IPS DF 6.9 (cell line): ENCODE measurements at regions not wholly inside any gene's neighbourhood (a gene's known extent, or its start where the extent isn't known, plus 50 kb on each side); places are given as distances from the start of the nearest gene placed in this dataset.

ENCODE experiments used
- DNase-seq: peaks from one replicate; pipeline ENCODE4 v3.0.0-alpha.2; 2013; ENCODE audit warnings: low read depth, low spot score
- H3K27ac ChIP-seq: one replicate; pipeline ENCODE4 v1.5.1; 2013; ENCODE audit warnings: low read length, control low read depth
- H3K27me3 ChIP-seq: 2 replicates; pipeline ENCODE4 v1.6.1; 2013; ENCODE audit warnings: mild to moderate bottlenecking, low read length; ENCODE audit not compliant: control insufficient read depth, insufficient read depth
- H3K36me3 ChIP-seq: 2 replicates; pipeline ENCODE4 v1.6.1; 2013; ENCODE audit warnings: low read length; ENCODE audit not compliant: control insufficient read depth, insufficient read depth
- H3K4me1 ChIP-seq: 2 replicates; pipeline ENCODE4 v1.6.1; 2013; ENCODE audit warnings: low read length; ENCODE audit not compliant: control insufficient read depth, insufficient read depth
- H3K4me3 ChIP-seq: 2 replicates; pipeline ENCODE4 v1.5.1; 2013; ENCODE audit warnings: mild to moderate bottlenecking, low read length
- H3K9me3 ChIP-seq: 2 replicates; pipeline ENCODE4 v1.6.1; 2013; ENCODE audit warnings: low read length, inconsistent platforms; ENCODE audit not compliant: control insufficient read depth, insufficient read depth
- WGBS: extraction: QIAGEN DNeasy Blood & Tissue Kit; methylation state at CpG from one replicate; pipeline ENCODE4 v1.1.7; 2013; ENCODE audit warnings: mixed read lengths, missing lambda C conversion rate; ENCODE audit not compliant: insufficient read length, insufficient coverage; 5-methylcytosine and 5-hydroxymethylcytosine counted together

- DNase-seq, result no peak
- Histone ChIP-seq H3K27me3 (no peaks in the 10 kb centered on the region), H3K27ac (no peak overlapping the region), H3K36me3 (no peaks in the 10 kb centered on the region), H3K4me1 (peaks cover 3% of the 10 kb centered on the region; the same call in 1 of the 2 replicates), H3K4me3 (no peak overlapping the region), H3K9me3 (no peaks in the 10 kb centered on the region)
- WGBS, result no CpG with 5 or more reads among the region's 5 CpGs
These were observed 121.5 kb downstream of the CEBPB start for GRCh38 chr20:50312002-50312681.

- DNase-seq, result no peak
- WGBS, result no CpG with 5 or more reads among the region's 16 CpGs
- H3K4me3 ChIP-seq, result no peak overlapping the region
- H3K27me3 ChIP-seq, result no peaks in the 10 kb centered on the region
- no peak overlapping the region for H3K27ac ChIP-seq
- no peaks in the 10 kb centered on the region for H3K9me3 ChIP-seq
- no peaks in the 10 kb centered on the region for H3K36me3 ChIP-seq
- peaks cover 3% of the 10 kb centered on the region; the same call in 1 of the 2 replicates for H3K4me1 ChIP-seq
These were observed 122.3 kb downstream of the CEBPB start for GRCh38 chr20:50312682-50313521.

- no peaks in the 10 kb centered on the region for H3K9me3 ChIP-seq
These were observed 122.8 kb downstream of the CEBPB start for GRCh38 chr20:50313522-50313820.

GRCh38 chr20:50313827-50314677 is 123.4 kb downstream of the CEBPB start:
- no peaks in the 10 kb centered on the region for H3K36me3 ChIP-seq
- no peak overlapping the region for H3K4me3 ChIP-seq
- no peaks in the 10 kb centered on the region for H3K9me3 ChIP-seq
- no CpG with 5 or more reads among the region's 16 CpGs for WGBS
- no peak for DNase-seq
- no peaks in the 10 kb centered on the region for H3K4me1 ChIP-seq
- no peaks in the 10 kb centered on the region for H3K27me3 ChIP-seq
- H3K27ac ChIP-seq, result no peak overlapping the region

More at GRCh38 chr20:50313522-50313820, 122.8 kb downstream of the CEBPB start:
- Histone ChIP-seq H3K27me3 (no peaks in the 10 kb centered on the region), H3K4me3 (no peak overlapping the region), H3K27ac (no peak overlapping the region), H3K4me1 (peaks cover 3% of the 10 kb centered on the region; the same call in 1 of the 2 replicates), H3K36me3 (no peaks in the 10 kb centered on the region)
- no CpG with 5 or more reads among the region's 2 CpGs for WGBS
- DNase-seq, result no peak

GRCh38 chr20:50314678-50315335 is 124.2 kb downstream of the CEBPB start:
- no peaks in the 10 kb centered on the region for H3K36me3 ChIP-seq
- no peak overlapping the region for H3K4me3 ChIP-seq
- H3K27ac ChIP-seq, result no peak overlapping the region
- WGBS, result no CpG with 5 or more reads among the region's 4 CpGs
- no peaks in the 10 kb centered on the region for H3K4me1 ChIP-seq
- H3K9me3 ChIP-seq, result no peaks in the 10 kb centered on the region
- no peaks in the 10 kb centered on the region for H3K27me3 ChIP-seq
- DNase-seq, result no peak

- Histone ChIP-seq H3K27ac (no peak overlapping the region), H3K27me3 (no peaks in the 10 kb centered on the region), H3K36me3 (no peaks in the 10 kb centered on the region), H3K4me1 (no peaks in the 10 kb centered on the region), H3K9me3 (no peaks in the 10 kb centered on the region), H3K4me3 (no peak overlapping the region)
- WGBS, result no CpG with 5 or more reads among the region's 7 CpGs
- no peak for DNase-seq
These were observed 125.2 kb downstream of the CEBPB start for GRCh38 chr20:50315586-50316551.

GRCh38 chr20:50317116-50317515 is 126.5 kb downstream of the CEBPB start:
- WGBS, result no CpG with 5 or more reads among the region's 7 CpGs
- Histone ChIP-seq H3K9me3 (no peaks in the 10 kb centered on the region), H3K36me3 (no peaks in the 10 kb centered on the region), H3K4me3 (no peak overlapping the region), H3K27ac (no peak overlapping the region), H3K27me3 (no peaks in the 10 kb centered on the region), H3K4me1 (peaks cover 2% of the 10 kb centered on the region; the same call in 1 of the 2 replicates)
- DNase-seq, result no peak

GRCh38 chr20:50317609-50318008 is 127.0 kb downstream of the CEBPB start:
- Histone ChIP-seq H3K27ac (no peak overlapping the region), H3K4me1 (peaks cover 2% of the 10 kb centered on the region; the same call in 1 of the 2 replicates), H3K27me3 (no peaks in the 10 kb centered on the region), H3K36me3 (no peaks in the 10 kb centered on the region), H3K4me3 (no peak overlapping the region), H3K9me3 (no peaks in the 10 kb centered on the region)
- no CpG with 5 or more reads among the region's 7 CpGs for WGBS
- no peak for DNase-seq

GRCh38 chr20:50318710-50319109 is 128.1 kb downstream of the CEBPB start:
- Histone ChIP-seq H3K4me1 (peaks cover 2% of the 10 kb centered on the region; the same call in 1 of the 2 replicates), H3K9me3 (no peaks in the 10 kb centered on the region), H3K4me3 (no peak overlapping the region), H3K36me3 (no peaks in the 10 kb centered on the region), H3K27me3 (no peaks in the 10 kb centered on the region), H3K27ac (no peak overlapping the region)
- no CpG with 5 or more reads among the region's 8 CpGs for WGBS
- DNase-seq, result no peak
